AG04450 (cell line): ENCODE measurements at regions not wholly inside any gene's neighbourhood (a gene's known extent, or its start where the extent isn't known, plus 50 kb on each side); places are given as distances from the start of the nearest gene placed in this dataset.

Experiments
- CTCF ChIA-PET: fragments of 300-600, 350-600 bp; formaldehyde crosslinking; extraction: SDS; loops from one replicate; lab custom pipeline; 2022; ENCODE audit warnings: antibody characterized with exemption, inconsistent platforms; lab: Charles Lee
- POLR2A ChIA-PET: fragments of 350-600 bp; formaldehyde crosslinking; extraction: SDS; loops from one replicate; lab custom pipeline; 2021; ENCODE audit warnings: antibody characterized with exemption, inconsistent platforms; lab: Yijun Ruan, JAX
- DNase-seq: peaks from one replicate; pipeline ENCODE4 v3.0.0-alpha.2; 2011; ENCODE audit warnings: low read depth, low spot score
- H3K27ac ChIP-seq: one replicate; pipeline ENCODE4 v1.5.1; 2012; ENCODE audit warnings: low read depth, low read length, control low read depth
- H3K27me3 ChIP-seq: one replicate; pipeline ENCODE4 v1.6.0; 2012; ENCODE audit warnings: low read length; ENCODE audit not compliant: control insufficient read depth, insufficient read depth
- H3K4me3 ChIP-seq: 2 replicates; pipeline ENCODE4 v1.5.1; 2011; ENCODE audit warnings: mild to moderate bottlenecking, low read depth, low read length, control low read depth
- H3K9me3 ChIP-seq: 2 replicates; pipeline ENCODE4 v1.5.1; 2012; ENCODE audit warnings: low read length; ENCODE audit not compliant: control insufficient read depth, insufficient read depth
- CTCF ChIP-seq: IDR thresholded peaks from 2 replicates; pipeline ENCODE4 v1.5.1; 2011; ENCODE audit warnings: low read depth, low read length, control low read depth, inconsistent platforms

GRCh38 chr11:114988644-114989043 is 310.3 kb downstream of the NXPE2 start:
- H3K27me3 ChIP-seq: peaks cover 6% of the 10 kb centered on the region
- no peaks in the 10 kb centered on the region for H3K9me3 ChIP-seq
- DNase-seq: no peak
- POLR2A ChIA-PET: no interaction called here
- no peak overlapping the region for H3K4me3 ChIP-seq
- no peak overlapping the region for H3K27ac ChIP-seq
- TF ChIP-seq CTCF: no peak
- CTCF ChIA-PET: no interaction called here

- DNase-seq: no peak
- peaks cover 6% of the 10 kb centered on the region for H3K27me3 ChIP-seq
- TF ChIP-seq CTCF: no peak
- no peak overlapping the region for H3K27ac ChIP-seq
- POLR2A ChIA-PET: no interaction called here
- no peak overlapping the region for H3K4me3 ChIP-seq
- no peaks in the 10 kb centered on the region for H3K9me3 ChIP-seq
- CTCF ChIA-PET: no interaction called here
Observed at GRCh38 chr11:114989536-114989935, 311.2 kb downstream of the NXPE2 start.

GRCh38 chr11:115005663-115006062 is 327.3 kb downstream of the NXPE2 start:
- TF ChIP-seq CTCF: no peak
- Histone ChIP-seq H3K4me3 (no peak overlapping the region), H3K9me3 (no peaks in the 10 kb centered on the region), H3K27ac (no peak overlapping the region), H3K27me3 (no peaks in the 10 kb centered on the region)
- no peak for DNase-seq
- ChIA-PET CTCF (no interaction called here), POLR2A (no interaction called here)

- no peak overlapping the region for H3K27ac ChIP-seq
- H3K4me3 ChIP-seq: no peak overlapping the region
- ChIA-PET CTCF (no interaction called here), POLR2A (no interaction called here)
- DNase-seq: no peak
- no peaks in the 10 kb centered on the region for H3K9me3 ChIP-seq
- peaks cover 2% of the 10 kb centered on the region for H3K27me3 ChIP-seq
- TF ChIP-seq CTCF: no peak
Observed at GRCh38 chr11:115007851-115008250, 329.5 kb downstream of the NXPE2 start.

- H3K27me3 ChIP-seq: peaks cover 2% of the 10 kb centered on the region
- ChIA-PET POLR2A (no interaction called here), CTCF (interaction anchor here (1.6 kb wide), 1 partner anchor 316 kb away, joined by 3 read pairs; no protein-coding TSS in a partner anchor)
Observed at GRCh38 chr11:115008799-115009198, 330.5 kb downstream of the NXPE2 start.

More at GRCh38 chr11:115008799-115009198, 330.5 kb downstream of the NXPE2 start:
- no peak for TF ChIP-seq CTCF
- H3K9me3 ChIP-seq: no peaks in the 10 kb centered on the region
- H3K4me3 ChIP-seq: no peak overlapping the region
- H3K27ac ChIP-seq: no peak overlapping the region
- no peak for DNase-seq
